ENCODE measurements at regions not wholly inside any gene's neighbourhood (a gene's known extent, or its start where the extent isn't known, plus 50 kb on each side); places are given as distances from the start of the nearest gene placed in this dataset.
"Not testable (repeated sequence)": the region's sequence is repeated elsewhere in the genome, so short reads cannot be mapped to it uniquely, and the experiment has no call there.

- not testable (repeated sequence) for DNase-seq
Observed at GRCh38 chrX:76774912-76775311, 347.4 kb downstream of the MAGEE1 start.

- DNase-seq, result no peak
Observed at GRCh38 chrX:76796311-76796710, 368.8 kb downstream of the MAGEE1 start.

- DNase-seq, result no peak
Observed at GRCh38 chrX:76802708-76803107, 375.2 kb downstream of the MAGEE1 start.

- no peak for DNase-seq
Observed at GRCh38 chrX:76815754-76816153, 388.2 kb downstream of the MAGEE1 start.

GRCh38 chrX:76817279-76817678 lies 389.8 kb downstream of the MAGEE1 start:
- DNase-seq, result not testable (repeated sequence)

- no peak for DNase-seq
Observed at GRCh38 chrX:76821276-76821675, 393.8 kb downstream of the MAGEE1 start.

GRCh38 chrX:76827672-76828071 lies 400.2 kb downstream of the MAGEE1 start:
- DNase-seq, result no peak

- not testable (repeated sequence) for DNase-seq
Observed at GRCh38 chrX:76840902-76841301, 413.4 kb downstream of the MAGEE1 start.

GRCh38 chrX:76850851-76851250 lies 423.3 kb downstream of the MAGEE1 start:
- DNase-seq, result no peak

GRCh38 chrX:76862509-76862908 lies 435.0 kb downstream of the MAGEE1 start:
- DNase-seq, result no peak

GRCh38 chrX:76893930-76894329 lies 466.4 kb downstream of the MAGEE1 start:
- no peak for DNase-seq

GRCh38 chrX:76915836-76916235 lies 488.3 kb downstream of the MAGEE1 start:
- no peak for DNase-seq

GRCh38 chrX:76918033-76918432 lies 490.5 kb downstream of the MAGEE1 start:
- DNase-seq, result no peak

- DNase-seq, result no peak
Observed at GRCh38 chrX:76919761-76920160, 492.3 kb downstream of the MAGEE1 start.

GRCh38 chrX:76920607-76921006 lies 493.1 kb downstream of the MAGEE1 start:
- DNase-seq, result no peak

GRCh38 chrX:76921176-76921575 lies 493.7 kb downstream of the MAGEE1 start:
- no peak for DNase-seq

GRCh38 chrX:76922100-76922499 lies 494.6 kb downstream of the MAGEE1 start:
- DNase-seq, result no peak

GRCh38 chrX:76924616-76925015 lies 497.1 kb downstream of the MAGEE1 start:
- not testable (repeated sequence) for DNase-seq

GRCh38 chrX:76931518-76931917 lies 504.0 kb downstream of the MAGEE1 start:
- no peak for DNase-seq

GRCh38 chrX:76957485-76957884 lies 489.7 kb upstream of the FGF16 start:
- no peak for DNase-seq

GRCh38 chrX:76971393-76972376 lies 475.5 kb upstream of the FGF16 start:
- DNase-seq, result peak; percentile 15

GRCh38 chrX:76977452-76977851 lies 469.7 kb upstream of the FGF16 start:
- DNase-seq, result no peak

- no peak for DNase-seq
Observed at GRCh38 chrX:76987381-76987780, 459.8 kb upstream of the FGF16 start.

GRCh38 chrX:76996641-76997040 lies 450.5 kb upstream of the FGF16 start:
- no peak for DNase-seq

- no peak for DNase-seq
Observed at GRCh38 chrX:77003530-77003929, 443.7 kb upstream of the FGF16 start.
